ENCODE measurements at regions not wholly inside any gene's neighbourhood (a gene's known extent, or its start where the extent isn't known, plus 50 kb on each side); places are given as distances from the start of the nearest gene placed in this dataset.

- no peak for DNase-seq (ENCODE audit: low read depth, low spot score)
- no peak for TF ChIP-seq CTCF (IDR thresholded peaks at IDR 0.05; ENCODE audit: low read depth, low read length)
- H3K4me3 ChIP-seq (ENCODE audit: low read depth, low read length): no peak overlapping the region
- in situ Hi-C loops (cut with HindIII; ENCODE audit: low sequenced_read_pairs): no loop called here
Measured at GRCh38 chr2:183521911-183522310, 397.7 kb downstream of the NUP35 start.

GRCh38 chr2:183522489-183523266 is 398.4 kb downstream of the NUP35 start:
- H3K4me3 ChIP-seq (ENCODE audit: low read depth, low read length): no peak overlapping the region
- TF ChIP-seq CTCF (IDR thresholded peaks at IDR 0.05; ENCODE audit: low read depth, low read length): no peak
- peak; percentile 3 for DNase-seq (ENCODE audit: low read depth, low spot score)
- in situ Hi-C loops (cut with HindIII; ENCODE audit: low sequenced_read_pairs): no loop called here

GRCh38 chr2:183530333-183530901 is 406.2 kb downstream of the NUP35 start:
- TF ChIP-seq CTCF (IDR thresholded peaks at IDR 0.05; ENCODE audit: low read depth, low read length): no peak
- in situ Hi-C loops (cut with HindIII; ENCODE audit: low sequenced_read_pairs): no loop called here
- DNase-seq (ENCODE audit: low read depth, low spot score): no peak
- no peak overlapping the region for H3K4me3 ChIP-seq (ENCODE audit: low read depth, low read length)

GRCh38 chr2:183532514-183532913 is 408.3 kb downstream of the NUP35 start:
- no peak for TF ChIP-seq CTCF (IDR thresholded peaks at IDR 0.05; ENCODE audit: low read depth, low read length)
- H3K4me3 ChIP-seq (ENCODE audit: low read depth, low read length): no peak overlapping the region
- in situ Hi-C loops (cut with HindIII; ENCODE audit: low sequenced_read_pairs): no loop called here
- peak; percentile 15 for DNase-seq (ENCODE audit: low read depth, low spot score)

- no peak for DNase-seq (ENCODE audit: low read depth, low spot score)
- in situ Hi-C loops (cut with HindIII; ENCODE audit: low sequenced_read_pairs): no loop called here
- TF ChIP-seq CTCF (IDR thresholded peaks at IDR 0.05; ENCODE audit: low read depth, low read length): no peak
- no peak overlapping the region for H3K4me3 ChIP-seq (ENCODE audit: low read depth, low read length)
Measured at GRCh38 chr2:183533021-183533420, 408.8 kb downstream of the NUP35 start.

GRCh38 chr2:183536290-183536689 is 412.0 kb downstream of the NUP35 start:
- no peak for DNase-seq (ENCODE audit: low read depth, low spot score)
- in situ Hi-C loops (cut with HindIII; ENCODE audit: low sequenced_read_pairs): no loop called here
- H3K4me3 ChIP-seq (ENCODE audit: low read depth, low read length): no peak overlapping the region
- TF ChIP-seq CTCF (IDR thresholded peaks at IDR 0.05; ENCODE audit: low read depth, low read length): no peak
